ENCODE measurements at regions not wholly inside any gene's neighbourhood (a gene's known extent, or its start where the extent isn't known, plus 50 kb on each side); places are given as distances from the start of the nearest gene placed in this dataset.

DNA sequence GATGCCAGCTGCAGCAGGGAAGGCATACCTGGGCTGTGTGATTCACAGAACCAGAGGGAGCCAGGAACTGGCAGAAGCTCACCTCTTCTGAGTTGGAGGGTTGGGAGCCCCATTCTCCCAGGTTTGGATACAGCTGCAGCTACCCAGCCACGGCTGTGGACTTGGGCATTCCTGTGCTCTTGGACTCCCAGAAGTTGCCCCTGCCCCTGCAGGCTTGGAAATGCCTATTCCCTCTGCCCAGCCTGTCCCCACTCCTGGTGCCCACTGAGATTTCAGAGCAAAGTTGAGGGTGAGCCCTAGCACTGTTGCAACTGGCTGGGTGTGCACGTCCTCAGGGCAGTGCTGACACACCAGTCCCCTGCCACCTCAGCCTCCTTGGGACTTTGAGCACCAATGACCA, 489.7 kb downstream of the SLCO4C1 start:
- TF ChIP-seq, protein P1, sequence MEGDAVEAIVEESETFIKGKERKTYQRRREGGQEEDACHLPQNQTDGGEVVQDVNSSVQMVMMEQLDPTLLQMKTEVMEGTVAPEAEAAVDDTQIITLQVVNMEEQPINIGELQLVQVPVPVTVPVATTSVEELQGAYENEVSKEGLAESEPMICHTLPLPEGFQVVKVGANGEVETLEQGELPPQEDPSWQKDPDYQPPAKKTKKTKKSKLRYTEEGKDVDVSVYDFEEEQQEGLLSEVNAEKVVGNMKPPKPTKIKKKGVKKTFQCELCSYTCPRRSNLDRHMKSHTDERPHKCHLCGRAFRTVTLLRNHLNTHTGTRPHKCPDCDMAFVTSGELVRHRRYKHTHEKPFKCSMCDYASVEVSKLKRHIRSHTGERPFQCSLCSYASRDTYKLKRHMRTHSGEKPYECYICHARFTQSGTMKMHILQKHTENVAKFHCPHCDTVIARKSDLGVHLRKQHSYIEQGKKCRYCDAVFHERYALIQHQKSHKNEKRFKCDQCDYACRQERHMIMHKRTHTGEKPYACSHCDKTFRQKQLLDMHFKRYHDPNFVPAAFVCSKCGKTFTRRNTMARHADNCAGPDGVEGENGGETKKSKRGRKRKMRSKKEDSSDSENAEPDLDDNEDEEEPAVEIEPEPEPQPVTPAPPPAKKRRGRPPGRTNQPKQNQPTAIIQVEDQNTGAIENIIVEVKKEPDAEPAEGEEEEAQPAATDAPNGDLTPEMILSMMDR (IDR thresholded peaks at IDR 0.05; ENCODE audit: control extremely low read depth in 1 of 3, insufficient read depth in 1 of 3, low read depth in 1 of 3, low read length in 3 of 3) = no peak
- no peak for TF ChIP-seq JUN (IDR thresholded peaks at IDR 0.05; ENCODE audit: low read depth, low read length)
- TF ChIP-seq, protein P2, sequence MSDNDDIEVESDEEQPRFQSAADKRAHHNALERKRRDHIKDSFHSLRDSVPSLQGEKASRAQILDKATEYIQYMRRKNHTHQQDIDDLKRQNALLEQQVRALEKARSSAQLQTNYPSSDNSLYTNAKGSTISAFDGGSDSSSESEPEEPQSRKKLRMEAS (IDR thresholded peaks at IDR 0.05) = no peak
- TF ChIP-seq CEBPB (IDR thresholded peaks at IDR 0.05; ENCODE audit: low read depth, low read length) = no peak
- no peak for TF ChIP-seq POLR2A (IDR thresholded peaks at IDR 0.05; ENCODE audit: control extremely low read depth in 1 of 2, low read depth in 2 of 2, low read length in 2 of 2)
- TF ChIP-seq EZH2 (IDR thresholded peaks at IDR 0.05; ENCODE audit: low read depth, low read length, severe bottlenecking) = no peak
- TF ChIP-seq POLR2AphosphoS5 (IDR thresholded peaks at IDR 0.05; ENCODE audit: low read depth, low read length) = no peak
- TF ChIP-seq EP300 (IDR thresholded peaks at IDR 0.05; ENCODE audit: borderline replicate concordance in 1 of 2, low read depth in 2 of 2, low read length in 2 of 2) = no peak

All from H1 (cell line).